GM12878 (cell line): ENCODE measurements at regions not wholly inside any gene's neighbourhood (a gene's known extent, or its start where the extent isn't known, plus 50 kb on each side); places are given as distances from the start of the nearest gene placed in this dataset.
"Not testable (repeated sequence)": the region's sequence is repeated elsewhere in the genome, so short reads cannot be mapped to it uniquely, and the experiment has no call there.

Source experiments
- ATAC-seq: fragments of 200-7000 bp; cut with Tn5 transposase; 3 replicates; pipeline ENCODE4 v1.9.1; 2020; ENCODE audit warnings: mild to moderate bottlenecking, moderate library complexity
- BruUV-seq: library from RNA; stranded (reverse); fragments of 400-500 nt; replicated peaks from 2 replicates; lab custom pipeline; 2021; lab: Mats Ljungman, UMichigan
- CTCF ChIA-PET: fragments of 300-600 bp; sonication (Branson Sonifier 250); formaldehyde crosslinking; extraction: SDS; loops from one replicate; lab custom pipeline; 2021; ENCODE audit warnings: inconsistent platforms; lab: Yijun Ruan, JAX
- POLR2A ChIA-PET: fragments of 350-600 bp; formaldehyde crosslinking; extraction: SDS; loops from one replicate; lab custom pipeline; 2021; ENCODE audit warnings: inconsistent platforms; lab: Charles Lee
- RAD21 ChIA-PET: fragments of 300-600 bp; sonication (Branson Sonifier 250); formaldehyde crosslinking; loops from one replicate; lab custom pipeline; 2023; ENCODE audit warnings: antibody characterized with exemption; ENCODE audit not compliant: unreplicated experiment; lab: Charles Lee
- SMC1A ChIA-PET: fragments of 300-600 bp; sonication (Branson Sonifier 250); formaldehyde crosslinking; loops from one replicate; lab custom pipeline; 2023; ENCODE audit not compliant: unreplicated experiment, uncharacterized antibody; lab: Charles Lee
- DNase-seq: peaks from one replicate; pipeline ENCODE4 v3.0.0-alpha.2; 2011; ENCODE audit warnings: low read depth, low spot score
- FAIRE-seq: peaks from 3 replicates; lab custom pipeline; 2011; peaks lifted over from hg19 to GRCh38; lab: Jason Lieb, UNC
- H2AFZ ChIP-seq: 2 replicates; pipeline ENCODE4 v1.6.0; 2011; ENCODE audit warnings: low read depth, low read length, control low read depth; ENCODE audit not compliant: control insufficient read depth
- H3K27ac ChIP-seq: 2 replicates; pipeline ENCODE4 v1.5.1; 2011; ENCODE audit warnings: control low read depth; ENCODE audit not compliant: control insufficient read depth, insufficient read depth
- H3K27me3 ChIP-seq, 2 experiments: replicated peaks in 1 of 2; 2 replicates each; pipeline versions ENCODE4 v1.6.0 to v1.6.1; 2011; ENCODE audit warnings: low read length in 1 of 2; ENCODE audit not compliant: control insufficient read depth in 2 of 2, insufficient read depth in 2 of 2
- H3K36me3 ChIP-seq, 2 experiments: 2 replicates each; pipeline ENCODE4 v1.5.1; 2011; ENCODE audit warnings: low read length in 1 of 2; ENCODE audit not compliant: control insufficient read depth in 2 of 2, insufficient read depth in 2 of 2
- H3K4me1 ChIP-seq: 2 replicates; pipeline ENCODE4 v1.6.1; 2011; ENCODE audit warnings: mild to moderate bottlenecking, low read length, moderate library complexity, mixed read lengths; ENCODE audit not compliant: control insufficient read depth, insufficient read depth
- H3K4me2 ChIP-seq: 2 replicates; pipeline ENCODE4 v1.6.0; 2011; ENCODE audit warnings: control low read depth; ENCODE audit not compliant: control insufficient read depth, insufficient read depth
- H3K4me3 ChIP-seq: fragments of 200-600 bp; sonication (generic); 2 replicates; pipeline ENCODE4 v1.5.1; 2016
- H3K79me2 ChIP-seq: 2 replicates; pipeline ENCODE4 v1.6.0; 2011; ENCODE audit warnings: low read length; ENCODE audit not compliant: control insufficient read depth, insufficient read depth
- H3K9ac ChIP-seq: 2 replicates; pipeline ENCODE4 v1.8.0; 2011; ENCODE audit warnings: low read length, control low read depth, mixed read lengths; ENCODE audit not compliant: control insufficient read depth, insufficient read depth
- H3K9me3 ChIP-seq: replicated peaks from 3 replicates; pipeline ENCODE4 v1.5.1; 2011; ENCODE audit warnings: mild to moderate bottlenecking, low read length; ENCODE audit not compliant: control insufficient read depth, insufficient read depth
- H4K20me1 ChIP-seq: 2 replicates; pipeline ENCODE4 v1.6.0; 2011; ENCODE audit not compliant: control insufficient read depth, insufficient read depth
- IRF3 ChIP-seq: fragments of 450-650 bp; IDR thresholded peaks from 2 replicates; pipeline ENCODE4 v1.6.1; 2014; ENCODE audit warnings: mild to moderate bottlenecking
- PRDM15 ChIP-seq: fragments of 450-650 bp; formaldehyde crosslinking; IDR thresholded peaks from 2 replicates; pipeline ENCODE4 v1.4.0; 2020; ENCODE audit warnings: mild to moderate bottlenecking, moderate library complexity
- RAD21 ChIP-seq: IDR thresholded peaks from 2 replicates; pipeline ENCODE4 v1.6.1; 2011; ENCODE audit warnings: mild to moderate bottlenecking, low read depth, low read length, moderate library complexity; ENCODE audit not compliant: insufficient read depth
- RAD51 ChIP-seq: fragments of 450-650 bp; IDR thresholded peaks from 2 replicates; pipeline ENCODE4 v1.6.1; 2016; ENCODE audit warnings: moderate library complexity, mild to moderate bottlenecking, inconsistent platforms
- TBL1XR1 ChIP-seq: IDR thresholded peaks from 2 replicates; pipeline ENCODE4 v1.6.1; 2012; ENCODE audit warnings: low read depth, low read length, improper control_type of control experiment
- ZSCAN29 ChIP-seq: fragments of 450-650 bp; IDR thresholded peaks from 2 replicates; pipeline ENCODE4 v1.6.1; 2017; ENCODE audit warnings: mild to moderate bottlenecking, moderate library complexity
- in situ Hi-C: fragments of 300-500 bp; cut with MboI; formaldehyde crosslinking; loops from 9 replicates; pipeline ENCODE4 v1.14.3; 2018; ENCODE audit warnings: mixed read lengths
- intact Hi-C: fragments of 100-400 bp; cut with micrococcal nuclease; formaldehyde crosslinking; loops from one replicate; pipeline ENCODE4 v1.14.2; 2022; ENCODE audit not compliant: unreplicated experiment

- TF ChIP-seq TBL1XR1 (no peak), PRDM15 (CRISPR knock-in tag) (no peak), RAD21 (no peak), IRF3 (no peak), ZSCAN29 (no peak), RAD51 (no peak)
Observed at GRCh38 chr5:72702881-72703434, 113.5 kb upstream of the TNPO1 start (continued).

GRCh38 chr5:72702105-72702504, 114.4 kb upstream of the TNPO1 start:
- H3K79me2 ChIP-seq, intact Hi-C loops, RAD21 ChIA-PET, H3K4me3 ChIP-seq, CTCF ChIA-PET, DNase-seq, H3K4me1 ChIP-seq, H3K9me3 ChIP-seq, BruUV-seq, POLR2A ChIA-PET, H3K27me3 ChIP-seq, ATAC-seq, in situ Hi-C loops, H3K9ac ChIP-seq, H3K27ac ChIP-seq, FAIRE-seq, H3K4me2 ChIP-seq, SMC1A ChIA-PET, H4K20me1 ChIP-seq, H2AFZ ChIP-seq, H3K36me3 ChIP-seq: not testable (repeated sequence)
